ENCODE measurements at regions not wholly inside any gene's neighbourhood (a gene's known extent, or its start where the extent isn't known, plus 50 kb on each side); places are given as distances from the start of the nearest gene placed in this dataset.

DNA sequence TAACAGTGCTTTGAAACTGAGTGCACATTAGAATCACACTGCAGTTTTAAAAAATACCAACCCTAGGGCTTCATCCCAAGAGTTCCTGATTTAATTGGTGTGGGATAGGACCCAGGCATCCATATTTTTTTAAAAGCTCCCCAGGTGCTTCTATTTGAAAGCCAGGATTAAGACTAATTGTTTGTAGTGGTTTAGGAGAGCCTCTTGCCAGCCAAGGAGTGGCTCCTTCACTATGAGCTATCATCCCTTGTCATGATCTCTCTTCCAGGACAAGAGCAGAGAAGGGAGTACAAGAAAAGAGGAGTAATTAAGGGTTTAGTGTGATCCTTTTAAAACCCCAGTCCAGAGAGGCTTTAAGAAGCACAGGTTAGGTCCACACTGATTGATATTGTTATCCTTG, 178.0 kb downstream of the CAND1 start:
- FAIRE-seq (no peak), DNase-seq (ENCODE audit: low read depth, low spot score) (no peak), ATAC-seq (no peak)
- no peak overlapping the region for H3K9ac ChIP-seq (ENCODE audit: control insufficient read depth, insufficient read depth, low read length)
- no peak overlapping the region for H3K4me2 ChIP-seq (ENCODE audit: control insufficient read depth, insufficient read depth)
- CTCF ChIA-PET: no interaction called here
- BruUV-seq (replicated peaks): no TSS peak
- H3K27me3 ChIP-seq (replicated peaks in 1 of 2; ENCODE audit: control insufficient read depth in 2 of 2, insufficient read depth in 2 of 2, low read length in 1 of 2): no peaks in the 10 kb centered on the region
- RAD21 ChIA-PET (ENCODE audit: unreplicated experiment): no interaction called here
- H4K20me1 ChIP-seq (ENCODE audit: control insufficient read depth, insufficient read depth): no peaks in the 10 kb centered on the region
- no peak overlapping the region for H3K4me3 ChIP-seq
- H3K4me1 ChIP-seq (ENCODE audit: control insufficient read depth, insufficient read depth, low read length): peaks cover 33% of the 10 kb centered on the region
- SMC1A ChIA-PET (ENCODE audit: uncharacterized antibody, unreplicated experiment): no interaction called here
- intact Hi-C loops (cut with micrococcal nuclease; ENCODE audit: unreplicated experiment) (no loop called here), in situ Hi-C loops (cut with MboI) (loop anchor here (10.0 kb wide), 1 partner anchor 498 kb away; no protein-coding TSS in a partner anchor)
- H3K79me2 ChIP-seq (ENCODE audit: control insufficient read depth, insufficient read depth, low read length): no peaks in the 10 kb centered on the region
- H3K36me3 ChIP-seq (ENCODE audit: control insufficient read depth in 2 of 2, insufficient read depth in 2 of 2, low read length in 1 of 2): no peaks in the 10 kb centered on the region
- TF ChIP-seq TAF1 (IDR thresholded peaks at IDR 0.05; ENCODE audit: borderline replicate concordance, low read depth, low read length): no peak
- no peak for TF ChIP-seq NRF1 (conservative IDR thresholded peaks at IDR 0.05; ENCODE audit: low read depth, low read length)
- no peak for TF ChIP-seq SMAD1 (IDR thresholded peaks at IDR 0.05; ENCODE audit: low read depth, partially characterized antibody)
- no peak for TF ChIP-seq NR2C1 (IDR thresholded peaks at IDR 0.05)
- TF ChIP-seq IKZF1 (conservative IDR thresholded peaks at IDR 0.05): no peak
- TF ChIP-seq ZZZ3 (IDR thresholded peaks at IDR 0.05; ENCODE audit: control insufficient read depth, insufficient read length, low read depth): no peak
- TF ChIP-seq HDAC2 (IDR thresholded peaks at IDR 0.05): no peak
- TF ChIP-seq, protein P1, sequence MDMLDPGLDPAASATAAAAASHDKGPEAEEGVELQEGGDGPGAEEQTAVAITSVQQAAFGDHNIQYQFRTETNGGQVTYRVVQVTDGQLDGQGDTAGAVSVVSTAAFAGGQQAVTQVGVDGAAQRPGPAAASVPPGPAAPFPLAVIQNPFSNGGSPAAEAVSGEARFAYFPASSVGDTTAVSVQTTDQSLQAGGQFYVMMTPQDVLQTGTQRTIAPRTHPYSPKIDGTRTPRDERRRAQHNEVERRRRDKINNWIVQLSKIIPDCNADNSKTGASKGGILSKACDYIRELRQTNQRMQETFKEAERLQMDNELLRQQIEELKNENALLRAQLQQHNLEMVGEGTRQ (IDR thresholded peaks at IDR 0.05; ENCODE audit: borderline replicate concordance, low read depth, low read length): no peak
- TF ChIP-seq, protein P2, sequence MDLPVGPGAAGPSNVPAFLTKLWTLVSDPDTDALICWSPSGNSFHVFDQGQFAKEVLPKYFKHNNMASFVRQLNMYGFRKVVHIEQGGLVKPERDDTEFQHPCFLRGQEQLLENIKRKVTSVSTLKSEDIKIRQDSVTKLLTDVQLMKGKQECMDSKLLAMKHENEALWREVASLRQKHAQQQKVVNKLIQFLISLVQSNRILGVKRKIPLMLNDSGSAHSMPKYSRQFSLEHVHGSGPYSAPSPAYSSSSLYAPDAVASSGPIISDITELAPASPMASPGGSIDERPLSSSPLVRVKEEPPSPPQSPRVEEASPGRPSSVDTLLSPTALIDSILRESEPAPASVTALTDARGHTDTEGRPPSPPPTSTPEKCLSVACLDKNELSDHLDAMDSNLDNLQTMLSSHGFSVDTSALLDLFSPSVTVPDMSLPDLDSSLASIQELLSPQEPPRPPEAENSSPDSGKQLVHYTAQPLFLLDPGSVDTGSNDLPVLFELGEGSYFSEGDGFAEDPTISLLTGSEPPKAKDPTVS (IDR thresholded peaks at IDR 0.05; ENCODE audit: low read depth, low read length): no peak
- no peak for TF ChIP-seq RAD51 (IDR thresholded peaks at IDR 0.05)
- no peak for TF ChIP-seq POLR2AphosphoS5 (IDR thresholded peaks at IDR 0.05; ENCODE audit: low read length)
- no peak for TF ChIP-seq JUNB (IDR thresholded peaks at IDR 0.05)
- no peak for TF ChIP-seq SREBF2 (IDR thresholded peaks at IDR 0.05; ENCODE audit: low read length)
- TF ChIP-seq, protein P3, sequence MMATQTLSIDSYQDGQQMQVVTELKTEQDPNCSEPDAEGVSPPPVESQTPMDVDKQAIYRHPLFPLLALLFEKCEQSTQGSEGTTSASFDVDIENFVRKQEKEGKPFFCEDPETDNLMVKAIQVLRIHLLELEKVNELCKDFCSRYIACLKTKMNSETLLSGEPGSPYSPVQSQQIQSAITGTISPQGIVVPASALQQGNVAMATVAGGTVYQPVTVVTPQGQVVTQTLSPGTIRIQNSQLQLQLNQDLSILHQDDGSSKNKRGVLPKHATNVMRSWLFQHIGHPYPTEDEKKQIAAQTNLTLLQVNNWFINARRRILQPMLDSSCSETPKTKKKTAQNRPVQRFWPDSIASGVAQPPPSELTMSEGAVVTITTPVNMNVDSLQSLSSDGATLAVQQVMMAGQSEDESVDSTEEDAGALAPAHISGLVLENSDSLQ (IDR thresholded peaks at IDR 0.05): no peak
- TF ChIP-seq EED (IDR thresholded peaks at IDR 0.05; ENCODE audit: low read depth): no peak
- no peak for TF ChIP-seq ZSCAN29 (IDR thresholded peaks at IDR 0.05)
- no peak overlapping the region for H2AFZ ChIP-seq (ENCODE audit: control insufficient read depth, low read depth, low read length)
- H3K27ac ChIP-seq (ENCODE audit: control insufficient read depth, insufficient read depth): no peak overlapping the region
- peaks cover 12% of the 10 kb centered on the region; the same call in 2 of the 3 replicates for H3K9me3 ChIP-seq (replicated peaks; ENCODE audit: control insufficient read depth, insufficient read depth, low read length)
- POLR2A ChIA-PET: no interaction called here

Data from GM12878 (cell line).